ENCODE measurements at regions not wholly inside any gene's neighbourhood (a gene's known extent, or its start where the extent isn't known, plus 50 kb on each side); places are given as distances from the start of the nearest gene placed in this dataset.
A peak's percentile ranks its signal among the peaks of the same experiment; 100 is the strongest.

GRCh38 chr14:86646696-86647690 lies 1117.0 kb downstream of the FLRT2 start:
- H3K4me3 ChIP-seq (ENCODE audit: low read depth, low read length): no peak overlapping the region
- DNase-seq (ENCODE audit: low read depth): no peak
- 0 out of 2 replicates have a peak, but pooled peaks have one; percentile 6 for TF ChIP-seq CTCF (IDR thresholded peaks at IDR 0.05; ENCODE audit: control insufficient read depth, extremely low read depth, insufficient read depth)

- H3K4me3 ChIP-seq (ENCODE audit: low read depth, low read length): no peak overlapping the region
- no peak for DNase-seq (ENCODE audit: low read depth)
- no peak for TF ChIP-seq CTCF (IDR thresholded peaks at IDR 0.05; ENCODE audit: control insufficient read depth, extremely low read depth, insufficient read depth)
Observed at GRCh38 chr14:86646125-86646524, 1116.2 kb downstream of the FLRT2 start.

- no peak for TF ChIP-seq CTCF (IDR thresholded peaks at IDR 0.05; ENCODE audit: control insufficient read depth, extremely low read depth, insufficient read depth)
- no peak for DNase-seq (ENCODE audit: low read depth)
- H3K4me3 ChIP-seq (ENCODE audit: low read depth, low read length): no peak overlapping the region
Observed at GRCh38 chr14:86641310-86641709, 1111.4 kb downstream of the FLRT2 start.

- no peak for TF ChIP-seq CTCF (IDR thresholded peaks at IDR 0.05; ENCODE audit: control insufficient read depth, extremely low read depth, insufficient read depth)
- DNase-seq (ENCODE audit: low read depth): no peak
- no peak overlapping the region for H3K4me3 ChIP-seq (ENCODE audit: low read depth, low read length)
Observed at GRCh38 chr14:86640288-86640687, 1110.3 kb downstream of the FLRT2 start.

GRCh38 chr14:86639666-86640065 lies 1109.7 kb downstream of the FLRT2 start:
- DNase-seq (ENCODE audit: low read depth): no peak
- no peak overlapping the region for H3K4me3 ChIP-seq (ENCODE audit: low read depth, low read length)
- no peak for TF ChIP-seq CTCF (IDR thresholded peaks at IDR 0.05; ENCODE audit: control insufficient read depth, extremely low read depth, insufficient read depth)

- DNase-seq (ENCODE audit: low read depth): no peak
- no peak overlapping the region for H3K4me3 ChIP-seq (ENCODE audit: low read depth, low read length)
- TF ChIP-seq CTCF (IDR thresholded peaks at IDR 0.05; ENCODE audit: control insufficient read depth, extremely low read depth, insufficient read depth): no peak
Observed at GRCh38 chr14:86639146-86639545, 1109.2 kb downstream of the FLRT2 start.
